ACC112 (cell line): ENCODE measurements at regions not wholly inside any gene's neighbourhood (a gene's known extent, or its start where the extent isn't known, plus 50 kb on each side); places are given as distances from the start of the nearest gene placed in this dataset.
"Not testable (repeated sequence)": the region's sequence is repeated elsewhere in the genome, so short reads cannot be mapped to it uniquely, and the experiment has no call there.

Experiments used
- H2AFZ ChIP-seq: fragments of 200-600 bp; sonication (generic); one replicate; pipeline ENCODE4 v1.6.0; 2017; ENCODE audit warnings: antibody characterized with exemption, low read length; ENCODE audit not compliant: unreplicated experiment
- H3K27ac ChIP-seq: fragments of 200-600 bp; sonication (generic); 2 replicates; pipeline ENCODE4 v1.5.1; 2014; ENCODE audit warnings: low read depth, mild to moderate bottlenecking, antibody characterized with exemption, low read length, moderate library complexity
- H3K27me3 ChIP-seq: fragments of 200-600 bp; sonication (generic); 2 replicates; pipeline ENCODE4 v1.6.1; 2014; ENCODE audit warnings: mild to moderate bottlenecking, antibody characterized with exemption, low read length, moderate library complexity, mixed read lengths; ENCODE audit not compliant: insufficient read depth
- H3K36me3 ChIP-seq: fragments of 200-600 bp; sonication (generic); 2 replicates; pipeline ENCODE4 v1.6.1; 2016; ENCODE audit warnings: mild to moderate bottlenecking, antibody characterized with exemption, low read length, moderate library complexity, mixed read lengths; ENCODE audit not compliant: insufficient read depth
- H3K4me1 ChIP-seq: fragments of 200-600 bp; sonication (generic); one replicate; pipeline ENCODE4 v1.6.1; 2016; ENCODE audit warnings: low read length, mixed read lengths; ENCODE audit not compliant: insufficient read depth, unreplicated experiment, control insufficient read depth
- H3K4me3 ChIP-seq: fragments of 200-600 bp; sonication (generic); 2 replicates; pipeline ENCODE4 v1.5.1; 2014; ENCODE audit warnings: mild to moderate bottlenecking, low read depth, low read length
- H3K79me2 ChIP-seq: fragments of 200-600 bp; sonication (generic); one replicate; pipeline ENCODE4 v1.6.0; 2016; ENCODE audit warnings: low read length; ENCODE audit not compliant: control insufficient read depth, unreplicated experiment, insufficient read depth

DNA sequence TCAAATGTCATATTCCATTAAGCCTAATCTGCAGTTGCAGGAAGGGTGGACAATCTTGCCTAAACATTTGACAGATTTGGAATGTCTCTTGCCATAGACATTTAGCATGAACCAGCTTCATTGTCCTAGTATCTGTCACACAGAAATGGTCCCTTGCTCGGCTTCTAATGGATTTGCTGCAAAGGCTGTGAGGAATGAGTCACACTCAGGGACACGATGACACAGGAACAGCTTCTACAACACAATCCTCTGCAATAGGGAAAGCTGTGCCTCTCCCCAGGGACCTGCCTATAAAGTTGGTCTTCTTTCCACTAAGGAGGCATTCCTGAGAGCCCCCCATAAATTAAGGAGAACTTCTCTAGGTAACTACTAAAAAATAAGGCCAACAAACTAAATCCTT is 155.1 kb upstream of the L3MBTL4 start:
- Histone ChIP-seq H3K36me3 (no peaks in the 10 kb centered on the region), H3K27me3 (peaks cover 26% of the 10 kb centered on the region; the same call in 1 of the 2 replicates), H3K4me3 (no peak overlapping the region), H3K27ac (no peak overlapping the region), H2AFZ (no peak overlapping the region), H3K79me2 (no peaks in the 10 kb centered on the region), H3K4me1 (no peaks in the 10 kb centered on the region)

DNA sequence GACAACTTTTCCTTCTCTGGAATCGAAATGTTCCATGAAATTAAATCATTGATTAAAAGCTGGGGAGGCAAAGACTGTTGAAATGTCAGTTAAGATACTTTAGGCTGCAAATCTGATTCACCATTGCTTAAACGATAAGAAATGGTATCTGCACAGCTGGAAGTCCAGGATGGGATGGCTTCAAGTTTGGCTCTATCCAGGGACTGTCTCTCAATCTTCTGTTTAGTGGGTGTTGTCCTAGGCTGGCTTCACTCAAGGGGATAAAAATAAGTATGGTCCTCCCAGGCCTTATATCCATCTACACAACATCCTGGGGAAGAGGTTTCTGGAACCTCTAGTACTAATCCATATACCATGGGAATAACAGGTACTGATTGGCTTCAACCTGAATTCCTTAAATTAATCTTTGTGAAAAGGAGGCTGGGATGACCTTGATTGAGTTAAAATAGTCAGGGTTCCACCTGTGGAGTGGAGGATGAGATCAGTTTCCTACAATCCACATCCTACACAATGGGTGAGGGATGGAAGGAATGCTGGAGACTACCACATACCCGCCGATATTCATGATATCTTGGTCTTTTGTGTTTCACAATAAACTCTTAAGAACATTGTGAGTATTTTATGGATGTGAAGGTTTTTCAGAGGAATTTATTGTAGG is 156.0 kb upstream of the L3MBTL4 start:
- no peak overlapping the region for H3K4me3 ChIP-seq
- no peak overlapping the region for H3K27ac ChIP-seq
- H2AFZ ChIP-seq = no peak overlapping the region
- H3K4me1 ChIP-seq = no peaks in the 10 kb centered on the region
- H3K27me3 ChIP-seq = peaks cover 26% of the 10 kb centered on the region; the same call in 1 of the 2 replicates
- no peaks in the 10 kb centered on the region for H3K36me3 ChIP-seq
- no peaks in the 10 kb centered on the region for H3K79me2 ChIP-seq

DNA sequence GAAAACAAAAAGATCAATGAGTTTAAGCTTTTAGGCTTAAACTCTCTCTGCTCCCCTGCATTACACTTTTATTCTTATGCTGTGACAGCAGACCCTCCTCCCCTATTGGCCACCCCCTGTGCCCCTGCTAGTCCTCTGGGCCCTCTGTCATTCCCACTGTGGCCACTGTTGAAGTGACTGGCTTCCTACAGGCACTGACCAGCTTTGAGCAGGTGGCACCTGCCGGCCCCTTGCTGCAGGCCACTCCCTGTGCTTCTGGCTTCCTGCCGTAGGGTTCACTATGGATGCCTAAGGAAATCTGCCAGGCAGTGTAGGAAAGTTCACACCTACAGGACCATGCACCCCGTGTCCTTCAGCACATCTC is 156.5 kb upstream of the L3MBTL4 start:
- Histone ChIP-seq H3K4me3 (no peak overlapping the region), H3K27ac (no peak overlapping the region), H3K4me1 (no peaks in the 10 kb centered on the region), H3K27me3 (peaks cover 21% of the 10 kb centered on the region; the same call in 1 of the 2 replicates), H3K36me3 (no peaks in the 10 kb centered on the region), H2AFZ (no peak overlapping the region), H3K79me2 (no peaks in the 10 kb centered on the region)

DNA sequence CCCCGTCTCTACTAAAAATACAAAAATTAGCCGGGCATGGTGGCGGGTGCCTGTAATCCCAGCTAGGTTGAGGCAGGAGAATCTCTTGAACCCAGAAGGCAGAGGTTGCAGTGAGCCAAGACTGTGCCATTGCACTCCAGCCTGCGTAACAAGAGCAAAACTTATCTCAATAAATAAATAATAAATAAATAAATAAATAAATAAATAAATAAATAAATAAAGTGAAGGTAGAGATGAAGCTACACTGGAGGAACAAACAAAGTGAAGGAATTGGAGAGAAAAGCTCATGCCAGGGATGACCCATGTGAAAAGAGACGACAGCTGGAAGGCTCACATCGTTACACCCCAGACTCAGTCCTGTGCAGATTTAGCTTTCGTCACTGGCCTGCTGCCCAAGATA is 157.3 kb upstream of the ARHGAP28 start:
- not testable (repeated sequence) for H3K36me3 ChIP-seq, H3K79me2 ChIP-seq, H3K27ac ChIP-seq, H2AFZ ChIP-seq, H3K4me3 ChIP-seq, H3K4me1 ChIP-seq
- peaks cover 13% of the 10 kb centered on the region; the same call in 1 of the 2 replicates for H3K27me3 ChIP-seq

DNA sequence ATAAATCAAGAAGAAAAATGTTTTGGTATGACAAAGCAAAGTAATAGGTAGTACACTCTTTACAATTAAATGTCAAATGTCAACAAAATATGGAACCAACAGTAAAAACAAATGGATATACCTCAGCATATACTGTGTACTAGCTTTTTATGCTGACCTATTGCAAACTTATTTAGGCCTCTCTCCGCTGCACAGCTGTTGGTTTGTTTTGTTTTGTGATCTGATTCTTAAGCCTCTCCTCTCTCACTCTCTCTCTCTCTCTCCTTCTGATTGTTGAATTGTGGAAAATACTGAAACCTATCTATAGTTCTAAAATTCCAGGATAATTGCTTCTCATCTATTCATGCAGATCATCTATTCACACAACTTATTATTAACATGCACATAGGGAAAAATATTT is 154.9 kb upstream of the ARHGAP28 start:
- Histone ChIP-seq H3K4me1 (no peaks in the 10 kb centered on the region), H3K4me3 (no peak overlapping the region), H3K27me3 (peaks cover 5% of the 10 kb centered on the region; the same call in 1 of the 2 replicates), H2AFZ (no peak overlapping the region), H3K79me2 (no peaks in the 10 kb centered on the region), H3K27ac (no peak overlapping the region), H3K36me3 (no peaks in the 10 kb centered on the region)

DNA sequence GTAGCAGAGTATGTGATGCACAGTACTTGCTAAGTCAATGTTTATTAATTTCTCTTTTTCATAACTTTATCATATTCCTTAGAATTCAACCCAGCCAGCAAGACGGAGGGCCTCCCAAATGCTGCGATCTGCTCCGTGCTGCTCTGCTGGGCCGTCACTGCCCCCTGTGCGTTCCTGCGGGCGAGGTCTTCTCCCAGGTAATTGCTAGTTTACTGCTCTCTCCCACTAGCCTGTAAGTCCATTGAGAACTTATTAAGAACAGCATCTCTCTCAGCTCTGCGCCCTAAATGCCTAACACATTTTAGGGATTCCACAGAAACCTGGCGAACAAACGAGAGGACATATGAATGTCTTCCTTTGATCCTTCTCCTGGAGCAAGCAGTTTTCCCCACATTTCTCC is 153.6 kb upstream of the ARHGAP28 start:
- Histone ChIP-seq H3K4me3 (no peak overlapping the region), H3K27me3 (peaks cover 12% of the 10 kb centered on the region), H3K27ac (no peak overlapping the region), H3K36me3 (no peaks in the 10 kb centered on the region), H2AFZ (no peak overlapping the region), H3K4me1 (no peaks in the 10 kb centered on the region), H3K79me2 (no peaks in the 10 kb centered on the region)

DNA sequence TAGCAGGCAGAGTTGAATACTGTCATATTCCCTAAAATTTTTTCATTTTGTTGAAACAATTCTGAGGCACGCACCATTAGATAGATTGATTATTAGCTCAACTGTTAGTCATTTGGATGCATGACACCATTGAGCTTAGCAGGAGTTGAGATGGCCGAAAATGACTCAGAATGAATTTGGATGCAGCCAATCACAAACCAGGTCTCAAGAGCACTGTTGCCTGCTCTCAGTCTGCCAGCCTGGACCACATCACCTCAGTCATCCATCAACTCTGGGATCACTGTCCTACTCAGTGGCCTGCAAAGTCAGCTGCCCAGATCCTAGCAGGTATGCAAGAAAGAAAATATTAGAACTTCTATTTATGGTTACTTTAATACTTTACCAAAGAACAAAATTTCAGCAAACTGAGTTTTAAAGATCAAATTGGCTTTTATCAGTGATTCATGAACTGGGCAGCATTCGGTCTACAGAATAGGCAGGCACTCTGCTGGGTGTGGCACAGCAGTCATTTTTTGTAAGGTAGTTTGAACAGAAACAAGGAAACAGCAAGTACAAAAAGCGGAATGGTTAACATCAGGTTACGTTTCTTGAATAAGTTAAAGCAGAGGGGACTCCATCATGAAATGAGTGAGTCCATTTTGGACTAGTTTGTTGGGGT is 152.7 kb upstream of the ARHGAP28 start:
- Histone ChIP-seq H3K27me3 (peaks cover 21% of the 10 kb centered on the region), H3K36me3 (no peaks in the 10 kb centered on the region), H3K4me1 (no peaks in the 10 kb centered on the region), H3K4me3 (no peak overlapping the region), H3K79me2 (no peaks in the 10 kb centered on the region), H2AFZ (no peak overlapping the region), H3K27ac (no peak overlapping the region)

DNA sequence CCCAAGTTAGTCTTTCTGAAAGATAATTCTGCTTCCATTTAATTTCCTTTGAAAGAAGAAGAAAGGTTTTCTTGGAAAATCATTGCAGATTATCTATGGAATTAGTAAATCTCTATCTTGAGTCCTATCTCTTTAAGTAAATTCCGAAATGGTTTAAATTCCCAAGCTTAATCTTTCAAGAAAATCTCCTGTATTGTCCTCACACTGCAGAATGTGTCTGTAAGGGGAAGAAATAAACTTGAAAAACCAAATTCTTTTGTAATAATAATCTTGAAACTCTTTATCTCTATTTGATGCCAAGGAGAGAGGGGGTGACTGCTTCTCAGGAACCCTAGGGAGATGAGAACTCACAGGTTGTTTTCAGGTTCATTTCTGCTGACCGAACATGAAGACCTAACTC is 150.8 kb upstream of the ARHGAP28 start:
- Histone ChIP-seq H3K4me1 (no peaks in the 10 kb centered on the region), H3K27me3 (peaks cover 29% of the 10 kb centered on the region), H2AFZ (no peak overlapping the region), H3K27ac (no peak overlapping the region), H3K79me2 (no peaks in the 10 kb centered on the region), H3K4me3 (no peak overlapping the region), H3K36me3 (no peaks in the 10 kb centered on the region)

DNA sequence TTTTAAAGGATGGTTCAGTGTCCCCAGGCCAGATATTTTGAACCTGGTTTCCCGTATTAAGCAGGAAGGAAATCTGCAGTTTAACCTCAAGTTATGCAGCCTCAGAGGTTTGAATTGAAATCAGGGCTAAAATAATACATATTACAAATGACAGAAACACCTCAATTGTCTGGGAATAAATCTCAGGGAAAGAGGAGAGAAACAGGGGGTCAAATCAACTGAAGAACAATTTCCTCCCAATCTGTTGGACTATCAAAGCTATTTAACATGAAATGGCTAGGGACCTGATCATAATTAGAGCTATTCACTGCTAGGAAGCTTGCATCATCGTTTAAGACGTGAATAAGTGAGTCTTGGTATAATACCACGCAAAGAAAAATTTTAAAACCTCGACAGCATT is 150.0 kb upstream of the ARHGAP28 start:
- no peak overlapping the region for H2AFZ ChIP-seq
- peaks cover 37% of the 10 kb centered on the region for H3K27me3 ChIP-seq
- H3K4me3 ChIP-seq = no peak overlapping the region
- H3K27ac ChIP-seq = no peak overlapping the region
- H3K36me3 ChIP-seq = no peaks in the 10 kb centered on the region
- no peaks in the 10 kb centered on the region for H3K79me2 ChIP-seq
- no peaks in the 10 kb centered on the region for H3K4me1 ChIP-seq

DNA sequence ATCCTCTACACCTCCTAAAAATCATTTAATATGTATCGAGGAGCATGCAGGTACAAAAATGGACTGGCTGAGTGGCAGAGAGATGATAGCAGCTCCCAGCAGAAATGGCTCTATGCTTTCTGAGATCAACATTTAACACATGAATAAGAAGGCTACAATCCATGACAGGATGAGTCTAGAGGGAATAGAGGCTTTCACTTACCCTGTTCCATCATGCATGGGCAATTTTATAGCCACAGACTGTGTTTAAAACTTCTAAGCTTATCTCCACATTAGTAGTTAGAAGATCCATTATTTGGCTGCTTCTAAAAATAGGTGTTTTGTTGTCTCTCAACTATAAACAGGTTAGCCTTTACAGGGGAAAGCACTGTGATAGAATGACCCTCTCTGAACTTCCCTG is 149.1 kb upstream of the ARHGAP28 start:
- H3K27me3 ChIP-seq = peaks cover 43% of the 10 kb centered on the region
- no peaks in the 10 kb centered on the region for H3K36me3 ChIP-seq
- no peaks in the 10 kb centered on the region for H3K4me1 ChIP-seq
- H3K27ac ChIP-seq = no peak overlapping the region
- H2AFZ ChIP-seq = no peak overlapping the region
- H3K4me3 ChIP-seq = no peak overlapping the region
- no peaks in the 10 kb centered on the region for H3K79me2 ChIP-seq

DNA sequence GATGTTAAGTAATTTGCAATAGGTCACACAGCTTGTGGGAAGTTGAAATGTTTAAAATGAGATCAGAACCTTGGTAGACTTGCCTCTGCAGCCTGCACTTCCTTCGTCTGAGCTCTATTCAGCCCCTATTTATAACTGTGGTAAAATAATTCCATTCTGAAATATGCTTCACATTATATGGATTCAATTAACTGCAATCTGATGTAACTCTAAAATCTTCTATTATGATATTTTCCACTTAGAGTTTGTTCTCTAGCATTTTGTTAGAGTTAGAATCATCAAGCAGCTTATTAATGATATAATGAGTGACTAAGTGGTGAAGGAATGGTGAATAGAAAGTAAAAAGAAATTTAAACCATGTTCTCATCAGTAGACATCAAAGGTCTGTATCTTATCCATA is 139.6 kb upstream of the ARHGAP28 start:
- H3K79me2 ChIP-seq = no peaks in the 10 kb centered on the region

More for the DNA sequence above, 139.6 kb upstream of the ARHGAP28 start:
- Histone ChIP-seq H3K27ac (no peak overlapping the region), H3K27me3 (peaks cover 2% of the 10 kb centered on the region; the same call in 1 of the 2 replicates), H2AFZ (no peak overlapping the region), H3K4me1 (no peaks in the 10 kb centered on the region), H3K4me3 (no peak overlapping the region), H3K36me3 (no peaks in the 10 kb centered on the region)
